HepG2 (cell line): ENCODE measurements at regions not wholly inside any gene's neighbourhood (a gene's known extent, or its start where the extent isn't known, plus 50 kb on each side); places are given as distances from the start of the nearest gene placed in this dataset.

Experiments used
- ARID5B ChIP-seq: IDR thresholded peaks from 2 replicates; pipeline ENCODE4 v1.4.0; 2020; ENCODE audit warnings: mild to moderate bottlenecking, missing genetic modification reagents
- DPF2 ChIP-seq: sonication (generic); formaldehyde crosslinking; IDR thresholded peaks from 2 replicates; pipeline ENCODE4 v1.4.0; 2020; ENCODE audit warnings: mild to moderate bottlenecking, low read depth, missing genetic modification reagents, borderline replicate concordance
- FOXP1 ChIP-seq, 2 experiments: fragments of 450-650 bp in 1 of 2; IDR thresholded peaks; 2 replicates each; pipeline ENCODE4 v1.6.1; 2017 to 2018; ENCODE audit warnings: antibody characterized with exemption in 1 of 2
- GABPB1 ChIP-seq: IDR thresholded peaks from 2 replicates; pipeline ENCODE4 v1.6.1; 2016; ENCODE audit warnings: mild to moderate bottlenecking, missing genetic modification reagents, moderate library complexity, missing compliant biosample characterization
- HNF1B ChIP-seq: sonication (generic); formaldehyde crosslinking; IDR thresholded peaks from 2 replicates; pipeline ENCODE4 v1.5.1; 2020; ENCODE audit warnings: mild to moderate bottlenecking, moderate library complexity, missing genetic modification reagents
- HNF4A ChIP-seq: sonication (generic); formaldehyde crosslinking; IDR thresholded peaks from 2 replicates; pipeline ENCODE4 v1.4.0; 2020; ENCODE audit warnings: missing genetic modification reagents
- IRX3 ChIP-seq: sonication (generic); formaldehyde crosslinking; IDR thresholded peaks from 2 replicates; pipeline ENCODE4 v1.8.1; 2023; ENCODE audit warnings: mild to moderate bottlenecking, low read depth, missing genetic modification reagents, borderline replicate concordance
- KIAA2018 ChIP-seq: sonication (generic); formaldehyde crosslinking; IDR thresholded peaks from 2 replicates; pipeline ENCODE4 v1.5.0; 2020; ENCODE audit warnings: mild to moderate bottlenecking, missing genetic modification reagents, borderline replicate concordance
- NONO ChIP-seq, 2 experiments: fragments of 450-650 bp in 1 of 2; sonication (generic) in 1 of 2; formaldehyde crosslinking in 1 of 2; IDR thresholded peaks in 1 of 2; conservative IDR thresholded peaks in 1 of 2; 2 replicates each; pipeline versions ENCODE4 v1.6.1 to v1.8.0; 2017 to 2022; ENCODE audit warnings: mild to moderate bottlenecking in 1 of 2, missing genetic modification reagents in 1 of 2, moderate library complexity in 1 of 2
- PHF8 ChIP-seq: sonication (generic); formaldehyde crosslinking; IDR thresholded peaks from 2 replicates; pipeline ENCODE4 v1.5.0; 2020; ENCODE audit warnings: missing genetic modification reagents
- POLR2AphosphoS2 ChIP-seq: IDR thresholded peaks from 2 replicates; pipeline ENCODE4 v1.6.1; 2011; ENCODE audit warnings: low read depth, low read length, improper control_type of control experiment
- TCF7 ChIP-seq: sonication (generic); IDR thresholded peaks from 2 replicates; pipeline ENCODE4 v1.6.1; 2016; ENCODE audit warnings: antibody characterized with exemption, low read depth

GRCh38 chr6:113352029-113352801, 504.9 kb upstream of the MARCKS start (continued):
- TF ChIP-seq HNF1B (CRISPR knock-in tag): peak; percentile 91
- peak; percentile 97 for TF ChIP-seq HNF4A (CRISPR knock-in tag)
- no peak for TF ChIP-seq NONO (IDR thresholded peaks at IDR 0.05)
- TF ChIP-seq NONO (CRISPR knock-in tag; conservative IDR thresholded peaks at IDR 0.05): peak; percentile 78
- peak; percentile 24; the same call in 1 of the 2 replicates for TF ChIP-seq PHF8 (CRISPR knock-in tag)
- TF ChIP-seq ARID5B: peak; percentile 100
- TF ChIP-seq POLR2AphosphoS2: no peak
- TF ChIP-seq FOXP1 (IDR thresholded peaks at IDR 0.05): 0 out of 2 replicates have a peak, but pooled peaks have one; percentile 37
- TF ChIP-seq FOXP1 (CRISPR knock-in tag; IDR thresholded peaks at IDR 0.05): peak; percentile 96
- TF ChIP-seq TCF7: peak; percentile 97
- TF ChIP-seq GABPB1: peak; percentile 52; the same call in 1 of the 2 replicates
- TF ChIP-seq KIAA2018 (CRISPR knock-in tag): no peak
- TF ChIP-seq IRX3: peak; percentile 77; the same call in 1 of the 2 replicates
- TF ChIP-seq DPF2 (CRISPR knock-in tag): peak; percentile 99
